Fibroblast of skin of abdomen (primary cell): ENCODE measurements at regions not wholly inside any gene's neighbourhood (a gene's known extent, or its start where the extent isn't known, plus 50 kb on each side); places are given as distances from the start of the nearest gene placed in this dataset.
A peak's percentile ranks its signal among the peaks of the same experiment; 100 is the strongest.
"Not testable (repeated sequence)": the region's sequence is repeated elsewhere in the genome, so short reads cannot be mapped to it uniquely, and the experiment has no call there.

Source experiments
- DNase-seq: peaks from one replicate; pipeline ENCODE4 v3.0.0-alpha.2; 2013

- no peak for DNase-seq
These were observed 404.9 kb downstream of the LTN1 start for GRCh38 chr21:28587748-28588147.

- DNase-seq: no peak
These were observed 410.7 kb downstream of the LTN1 start for GRCh38 chr21:28581976-28582375.

GRCh38 chr21:28581311-28581731 is 411.4 kb downstream of the LTN1 start:
- DNase-seq: peak; percentile 79

GRCh38 chr21:28580585-28580984 is 412.1 kb downstream of the LTN1 start:
- no peak for DNase-seq

- no peak for DNase-seq
These were observed 412.6 kb downstream of the LTN1 start for GRCh38 chr21:28579986-28580550.

- no peak for DNase-seq
These were observed 424.0 kb downstream of the LTN1 start for GRCh38 chr21:28568692-28569091.

- DNase-seq: not testable (repeated sequence)
These were observed 428.7 kb downstream of the LTN1 start for GRCh38 chr21:28563933-28564332.

- no peak for DNase-seq
These were observed 430.9 kb downstream of the LTN1 start for GRCh38 chr21:28561772-28562171.

- DNase-seq: peak; percentile 70
These were observed 437.8 kb downstream of the LTN1 start for GRCh38 chr21:28554660-28555475.

GRCh38 chr21:28550057-28550825 is 442.4 kb downstream of the LTN1 start:
- no peak for DNase-seq

GRCh38 chr21:28548291-28548690 is 444.4 kb downstream of the LTN1 start:
- DNase-seq: no peak

GRCh38 chr21:28547766-28548165 is 444.9 kb downstream of the LTN1 start:
- DNase-seq: no peak

- DNase-seq: no peak
These were observed 448.7 kb downstream of the LTN1 start for GRCh38 chr21:28543975-28544374.

GRCh38 chr21:28541371-28542112 is 451.1 kb downstream of the LTN1 start:
- no peak for DNase-seq

GRCh38 chr21:28540514-28540913 is 452.2 kb downstream of the LTN1 start:
- peak; percentile 58 for DNase-seq

- no peak for DNase-seq
These were observed 453.1 kb downstream of the LTN1 start for GRCh38 chr21:28539623-28539988.

- DNase-seq: peak; percentile 91
These were observed 453.6 kb downstream of the LTN1 start for GRCh38 chr21:28538987-28539622.

- peak; percentile 99 for DNase-seq
These were observed 455.2 kb downstream of the LTN1 start for GRCh38 chr21:28537371-28538079.

- no peak for DNase-seq
These were observed 460.2 kb downstream of the LTN1 start for GRCh38 chr21:28532446-28532845.

GRCh38 chr21:28523367-28523766 is 469.3 kb downstream of the LTN1 start:
- DNase-seq: no peak

- peak; percentile 80 for DNase-seq
These were observed 470.5 kb downstream of the LTN1 start for GRCh38 chr21:28522014-28522799.
